K562 (cell line): ENCODE measurements at regions not wholly inside any gene's neighbourhood (a gene's known extent, or its start where the extent isn't known, plus 50 kb on each side); places are given as distances from the start of the nearest gene placed in this dataset.

ENCODE experiments used
- ATAC-seq: fragments of 200-7000 bp; cut with Tn5 transposase; 3 replicates; pipeline ENCODE4 v1.9.1; 2020; ENCODE audit warnings: moderate library complexity
- BruUV-seq: library from RNA; stranded (reverse); fragments of 400-500 nt; replicated peaks from 2 replicates; lab custom pipeline; 2021; lab: Mats Ljungman, UMichigan
- CTCF ChIA-PET: fragments of 300-600 bp; formaldehyde crosslinking; extraction: SDS; loops from one replicate; lab custom pipeline; 2021; ENCODE audit warnings: low intra/inter-chr PET ratio; lab: Yijun Ruan, JAX
- POLR2A ChIA-PET: fragments of 300-600, 350-650 bp; sonication (Branson Sonifier 250); formaldehyde crosslinking; extraction: SDS; loops from one replicate; lab custom pipeline; 2021; ENCODE audit warnings: antibody characterized with exemption, inconsistent platforms; lab: Yijun Ruan, JAX
- DNase-seq, 4 experiments: peaks; one replicate each; pipeline versions ENCODE4 v3.0.0 to v3.0.0-alpha.2; 2011 to 2018; ENCODE audit warnings: low spot score in 3 of 4, mixed read lengths in 3 of 4; ENCODE audit errors: extremely low read depth in 1 of 4
- FAIRE-seq: peaks from 2 replicates; lab custom pipeline; 2011; peaks lifted over from hg19 to GRCh38; lab: Jason Lieb, UNC
- H2AFZ ChIP-seq: 2 replicates; pipeline ENCODE4 v1.6.0; 2011; ENCODE audit warnings: low read depth, low read length, control low read depth, inconsistent platforms
- H3K27ac ChIP-seq: fragments of 200-600 bp; 3 replicates; pipeline ENCODE4 v1.8.0; 2011; ENCODE audit warnings: low read depth, mild to moderate bottlenecking, control low read depth, inconsistent platforms, low read length, moderate library complexity, mixed read lengths; ENCODE audit errors: extremely low read depth
- H3K27me3 ChIP-seq, 2 experiments: fragments of 300-600 bp in 1 of 2; 2 replicates in 1 of 2; 3 replicates in 1 of 2; pipeline versions ENCODE4 v1.6.0 to v1.8.0; 2011; ENCODE audit warnings: inconsistent platforms in 2 of 2, low read length in 2 of 2, mild to moderate bottlenecking in 1 of 2, mixed read lengths in 1 of 2, moderate library complexity in 1 of 2; ENCODE audit not compliant: control insufficient read depth in 2 of 2, insufficient read depth in 2 of 2
- H3K36me3 ChIP-seq: fragments of 300-600 bp; 3 replicates; pipeline ENCODE4 v1.8.0; 2011; ENCODE audit warnings: mild to moderate bottlenecking, low read length, inconsistent platforms; ENCODE audit not compliant: control insufficient read depth, insufficient read depth
- H3K4me1 ChIP-seq, 2 experiments: fragments of 200-600 bp in 1 of 2; replicated peaks in 1 of 2; 2 replicates in 1 of 2; 3 replicates in 1 of 2; pipeline versions ENCODE4 v1.5.1 to v1.8.0; 2011; ENCODE audit warnings: inconsistent platforms in 2 of 2, low read length in 2 of 2, mild to moderate bottlenecking in 1 of 2, mixed read lengths in 1 of 2, moderate library complexity in 1 of 2; ENCODE audit not compliant: control insufficient read depth in 2 of 2, insufficient read depth in 2 of 2
- H3K4me2 ChIP-seq: 2 replicates; pipeline ENCODE4 v1.6.1; 2011; ENCODE audit warnings: low read length, control low read depth, inconsistent platforms, mixed read lengths; ENCODE audit not compliant: insufficient read depth
- H3K4me3 ChIP-seq: fragments of 200-600 bp; sonication (generic), shearing (Covaris generic); 2 replicates; pipeline ENCODE4 v1.5.1; 2016; ENCODE audit warnings: control low read depth, inconsistent platforms
- H3K79me2 ChIP-seq: fragments of 200-600 bp; 3 replicates; pipeline ENCODE4 v1.8.0; 2011; ENCODE audit warnings: low read length, inconsistent platforms; ENCODE audit not compliant: control insufficient read depth, insufficient read depth
- H3K9ac ChIP-seq, 2 experiments: 2 replicates each; pipeline versions ENCODE4 v1.6.0 to v1.6.1; 2011; ENCODE audit warnings: low read depth in 2 of 2, low read length in 2 of 2, control low read depth in 1 of 2, inconsistent platforms in 1 of 2, mild to moderate bottlenecking in 1 of 2, mixed read lengths in 1 of 2; ENCODE audit not compliant: insufficient read depth in 1 of 2
- H3K9me1 ChIP-seq: one replicate; pipeline ENCODE4 v1.6.0; 2011; ENCODE audit warnings: inconsistent platforms, mild to moderate bottlenecking, low read length, moderate library complexity; ENCODE audit not compliant: control insufficient read depth, insufficient read depth
- H3K9me3 ChIP-seq: replicated peaks from 2 replicates; pipeline ENCODE4 v1.5.1; 2011; ENCODE audit warnings: low read depth, low read length, inconsistent platforms; ENCODE audit not compliant: control insufficient read depth, insufficient read depth
- H4K20me1 ChIP-seq: replicated peaks from 2 replicates; pipeline ENCODE4 v1.6.1; 2011; ENCODE audit warnings: low read length, inconsistent platforms, mixed read lengths; ENCODE audit not compliant: control insufficient read depth, insufficient read depth
- E2F6 ChIP-seq, 2 experiments: IDR thresholded peaks; 2 replicates each; pipeline ENCODE4 v1.6.1; 2011; ENCODE audit warnings: borderline replicate concordance in 1 of 2, control low read depth in 1 of 2, low read depth in 1 of 2, low read length in 1 of 2, mild to moderate bottlenecking in 1 of 2, mixed read lengths in 1 of 2, moderate library complexity in 1 of 2; ENCODE audit not compliant: insufficient read depth in 1 of 2, insufficient read length in 1 of 2, poor library complexity in 1 of 2, severe bottlenecking in 1 of 2; ENCODE audit errors: extremely low read depth in 1 of 2
- KDM2B ChIP-seq: fragments of 250-450 bp; sonication (Bioruptor Pico); IDR thresholded peaks from 2 replicates; pipeline ENCODE4 v1.8.0; 2021; ENCODE audit warnings: mild to moderate bottlenecking, moderate library complexity
- RBM22 ChIP-seq: fragments of 200-400 bp; formaldehyde crosslinking; IDR thresholded peaks from 2 replicates; pipeline ENCODE4 v1.6.1; 2018; ENCODE audit warnings: low read length, low read depth; ENCODE audit not compliant: poor library complexity, severe bottlenecking
- WGBS: fragments of 100-300 bp; shearing (Covaris generic); methylation state at CpG from one replicate; pipeline ENCODE4 v1.1.6; 2016; ENCODE audit warnings: low coverage, mixed read lengths; ENCODE audit not compliant: insufficient coverage; ENCODE audit errors: missing lambda C conversion rate; 5-methylcytosine and 5-hydroxymethylcytosine counted together
- in situ Hi-C: fragments of 300-500 bp; cut with MboI; formaldehyde crosslinking; loops from 4 replicates; pipeline ENCODE4 v1.15.0; 2018; ENCODE audit warnings: inconsistent platforms, mixed read lengths
- intact Hi-C: fragments of 100-400 bp; cut with micrococcal nuclease; formaldehyde crosslinking; loops from 2 replicates; pipeline ENCODE4 v1.14.2; 2022
- TF ChIP-seq, protein P1 (sequence below), 3 experiments: IDR thresholded peaks in 2 of 3; conservative IDR thresholded peaks in 1 of 3; 2 replicates each; pipeline ENCODE4 v1.5.1; 2011 to 2012; ENCODE audit warnings: low read length in 3 of 3, mild to moderate bottlenecking in 3 of 3, control low read depth in 2 of 3, improper control_type of control experiment in 1 of 3, inconsistent platforms in 1 of 3, low read depth in 1 of 3, mixed read lengths in 1 of 3, moderate library complexity in 1 of 3; ENCODE audit not compliant: insufficient read depth in 2 of 3

DNA sequence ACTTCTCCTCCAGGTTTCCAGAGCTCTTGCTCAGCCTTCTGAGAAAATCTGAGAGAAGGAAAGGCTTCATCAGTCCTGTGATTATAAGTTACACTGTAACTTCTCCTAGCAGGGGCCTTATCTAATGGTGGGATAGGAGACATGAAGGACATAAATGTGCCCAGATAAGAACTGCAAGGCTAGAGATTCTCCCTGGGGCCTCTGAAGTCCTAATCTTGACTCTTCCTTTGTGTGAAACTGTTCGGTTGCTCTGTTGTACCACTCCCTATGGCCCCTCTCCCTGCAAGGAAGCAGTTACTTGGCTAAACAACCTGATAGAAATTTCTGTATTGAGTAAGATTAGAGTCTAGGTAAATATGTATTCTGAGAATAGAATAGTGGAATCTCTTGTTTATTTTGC lies 780.9 kb downstream of the ETS1 start (continued):
- TF ChIP-seq, protein P1, sequence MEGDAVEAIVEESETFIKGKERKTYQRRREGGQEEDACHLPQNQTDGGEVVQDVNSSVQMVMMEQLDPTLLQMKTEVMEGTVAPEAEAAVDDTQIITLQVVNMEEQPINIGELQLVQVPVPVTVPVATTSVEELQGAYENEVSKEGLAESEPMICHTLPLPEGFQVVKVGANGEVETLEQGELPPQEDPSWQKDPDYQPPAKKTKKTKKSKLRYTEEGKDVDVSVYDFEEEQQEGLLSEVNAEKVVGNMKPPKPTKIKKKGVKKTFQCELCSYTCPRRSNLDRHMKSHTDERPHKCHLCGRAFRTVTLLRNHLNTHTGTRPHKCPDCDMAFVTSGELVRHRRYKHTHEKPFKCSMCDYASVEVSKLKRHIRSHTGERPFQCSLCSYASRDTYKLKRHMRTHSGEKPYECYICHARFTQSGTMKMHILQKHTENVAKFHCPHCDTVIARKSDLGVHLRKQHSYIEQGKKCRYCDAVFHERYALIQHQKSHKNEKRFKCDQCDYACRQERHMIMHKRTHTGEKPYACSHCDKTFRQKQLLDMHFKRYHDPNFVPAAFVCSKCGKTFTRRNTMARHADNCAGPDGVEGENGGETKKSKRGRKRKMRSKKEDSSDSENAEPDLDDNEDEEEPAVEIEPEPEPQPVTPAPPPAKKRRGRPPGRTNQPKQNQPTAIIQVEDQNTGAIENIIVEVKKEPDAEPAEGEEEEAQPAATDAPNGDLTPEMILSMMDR (IDR thresholded peaks at IDR 0.05 in 2 of 3, conservative IDR thresholded peaks at IDR 0.05 in 1 of 3; ENCODE audit: insufficient read depth in 2 of 3, low read depth in 1 of 3, low read length in 3 of 3), result no peak
- TF ChIP-seq E2F6 (IDR thresholded peaks at IDR 0.05; ENCODE audit: borderline replicate concordance in 1 of 2, extremely low read depth in 1 of 2, insufficient read depth in 1 of 2, insufficient read length in 1 of 2, low read depth in 1 of 2, low read length in 1 of 2, poor library complexity in 1 of 2, severe bottlenecking in 1 of 2) (no peak), RBM22 (no peak)

- no peak overlapping the region for H3K9ac ChIP-seq
- H3K4me1 ChIP-seq, result no peaks in the 10 kb centered on the region
- POLR2A ChIA-PET, result no interaction called here
- no peaks in the 10 kb centered on the region for H3K79me2 ChIP-seq
- in situ Hi-C loops (no loop called here), intact Hi-C loops (no loop called here)
- H3K4me3 ChIP-seq, result no peak overlapping the region
- no peak overlapping the region for H3K27ac ChIP-seq
- H2AFZ ChIP-seq, result no peak overlapping the region
- no peaks in the 10 kb centered on the region for H3K9me3 ChIP-seq
- FAIRE-seq (no peak), ATAC-seq (no peak), DNase-seq (no peak)
- H3K4me2 ChIP-seq, result no peak overlapping the region
- CTCF ChIA-PET, result no interaction called here
- BruUV-seq, result no TSS peak
- H3K27me3 ChIP-seq, result no peaks in the 10 kb centered on the region
- 0% methylated on average over 1 of the region's 1 CpG for WGBS
- no peak for TF ChIP-seq KDM2B (CRISPR knock-in tag)
- no peaks in the 10 kb centered on the region for H3K9me1 ChIP-seq
- H4K20me1 ChIP-seq, result no peaks in the 10 kb centered on the region
- no peaks in the 10 kb centered on the region for H3K36me3 ChIP-seq
These were observed 781.6 kb downstream of the ETS1 start for GRCh38 chr11:127805771-127806170.
